ENCODE measurements at regions not wholly inside any gene's neighbourhood (a gene's known extent, or its start where the extent isn't known, plus 50 kb on each side); places are given as distances from the start of the nearest gene placed in this dataset.
"Not testable (repeated sequence)": the region's sequence is repeated elsewhere in the genome, so short reads cannot be mapped to it uniquely, and the experiment has no call there.

- DNase-seq (ENCODE audit: low read depth in 2 of 2), result no peak
Observed at GRCh38 chr4:151559595-151559994, 150.6 kb downstream of the FHIP1A start.

- DNase-seq (ENCODE audit: low read depth in 2 of 2), result no peak
Observed at GRCh38 chr4:151561551-151562256, 152.7 kb downstream of the FHIP1A start.

GRCh38 chr4:151563194-151563593, 154.2 kb downstream of the FHIP1A start:
- no peak for DNase-seq (ENCODE audit: low read depth in 2 of 2)

GRCh38 chr4:151564321-151564720, 155.3 kb downstream of the FHIP1A start:
- DNase-seq (ENCODE audit: low read depth in 2 of 2), result no peak

- DNase-seq (ENCODE audit: low read depth in 2 of 2), result no peak
Observed at GRCh38 chr4:151565583-151565982, 156.6 kb downstream of the FHIP1A start.

GRCh38 chr4:151566053-151566452, 157.1 kb downstream of the FHIP1A start:
- DNase-seq (ENCODE audit: low read depth in 2 of 2), result no peak

- DNase-seq (ENCODE audit: low read depth in 2 of 2), result no peak
Observed at GRCh38 chr4:151567056-151567455, 158.1 kb downstream of the FHIP1A start.

- DNase-seq (ENCODE audit: low read depth in 2 of 2), result no peak
Observed at GRCh38 chr4:151568966-151569365, 160.0 kb downstream of the FHIP1A start.

GRCh38 chr4:151569650-151570049, 160.7 kb downstream of the FHIP1A start:
- no peak for DNase-seq (ENCODE audit: low read depth in 2 of 2)

- no peak for DNase-seq (ENCODE audit: low read depth in 2 of 2)
Observed at GRCh38 chr4:151573474-151573873, 164.5 kb downstream of the FHIP1A start.

- no peak for DNase-seq (ENCODE audit: low read depth in 2 of 2)
Observed at GRCh38 chr4:151573945-151574344, 165.0 kb downstream of the FHIP1A start.

- DNase-seq (ENCODE audit: low read depth in 2 of 2), result no peak
Observed at GRCh38 chr4:151574968-151575367, 166.0 kb downstream of the FHIP1A start.

GRCh38 chr4:151575646-151576045, 166.7 kb downstream of the FHIP1A start:
- no peak for DNase-seq (ENCODE audit: low read depth in 2 of 2)

- no peak for DNase-seq (ENCODE audit: low read depth in 2 of 2)
Observed at GRCh38 chr4:151576627-151577026, 167.7 kb downstream of the FHIP1A start.

- no peak for DNase-seq (ENCODE audit: low read depth in 2 of 2)
Observed at GRCh38 chr4:151581570-151581969, 172.6 kb downstream of the FHIP1A start.

- no peak for DNase-seq (ENCODE audit: low read depth in 2 of 2)
Observed at GRCh38 chr4:151582098-151582497, 173.1 kb downstream of the FHIP1A start.

- DNase-seq (ENCODE audit: low read depth in 2 of 2), result no peak
Observed at GRCh38 chr4:151583157-151583914, 174.4 kb downstream of the FHIP1A start.

- DNase-seq (ENCODE audit: low read depth in 2 of 2), result no peak
Observed at GRCh38 chr4:151584101-151584500, 175.1 kb downstream of the FHIP1A start.

- DNase-seq (ENCODE audit: low read depth in 2 of 2), result not testable (repeated sequence)
Observed at GRCh38 chr4:151595629-151596028, 165.2 kb downstream of the GATB start.

- DNase-seq (ENCODE audit: low read depth in 2 of 2), result not testable (repeated sequence)
Observed at GRCh38 chr4:151597691-151598090, 163.1 kb downstream of the GATB start.

- DNase-seq (ENCODE audit: low read depth in 2 of 2), result no peak
Observed at GRCh38 chr4:151599863-151600262, 160.9 kb downstream of the GATB start.

GRCh38 chr4:151600432-151600831, 160.4 kb downstream of the GATB start:
- no peak for DNase-seq (ENCODE audit: low read depth in 2 of 2)

GRCh38 chr4:151603377-151603776, 157.4 kb downstream of the GATB start:
- no peak for DNase-seq (ENCODE audit: low read depth in 2 of 2)

Data from fibroblast of skin of left biceps (primary cell).